GM12878 (cell line): ENCODE measurements at regions not wholly inside any gene's neighbourhood (a gene's known extent, or its start where the extent isn't known, plus 50 kb on each side); places are given as distances from the start of the nearest gene placed in this dataset.

Source experiments
- EGR1 ChIP-seq, 2 experiments: IDR thresholded peaks; 1 replicate in 1 of 2; 2 replicates in 1 of 2; pipeline ENCODE4 v1.6.1; 2011 to 2012; ENCODE audit warnings: low read depth in 2 of 2, low read length in 2 of 2, borderline replicate concordance in 1 of 2, mild to moderate bottlenecking in 1 of 2, moderate library complexity in 1 of 2
- HDAC6 ChIP-seq: fragments of 200-600 bp; sonication (generic); IDR thresholded peaks from one replicate; pipeline ENCODE4 v1.8.0; 2017; ENCODE audit warnings: antibody characterized with exemption; ENCODE audit not compliant: unreplicated experiment
- HDGF ChIP-seq: fragments of 450-650 bp; IDR thresholded peaks from 2 replicates; pipeline ENCODE4 v1.6.1; 2016; ENCODE audit warnings: antibody characterized with exemption
- JUNB ChIP-seq: IDR thresholded peaks from 2 replicates; pipeline ENCODE4 v1.6.1; 2016; ENCODE audit warnings: antibody characterized with exemption, mild to moderate bottlenecking
- MEF2A ChIP-seq: IDR thresholded peaks from 2 replicates; pipeline ENCODE4 v1.6.1; 2011; ENCODE audit warnings: low read depth, mild to moderate bottlenecking, low read length, moderate library complexity; ENCODE audit not compliant: insufficient read depth
- MTA3 ChIP-seq: IDR thresholded peaks from 2 replicates; pipeline ENCODE4 v1.6.1; 2012; ENCODE audit warnings: low read length, inconsistent platforms, borderline replicate concordance
- NR2F1 ChIP-seq: fragments of 450-650 bp; conservative IDR thresholded peaks from 2 replicates; pipeline ENCODE4 v1.6.1; 2017; ENCODE audit warnings: mild to moderate bottlenecking
- POLR2A ChIP-seq: IDR thresholded peaks from 2 replicates; pipeline ENCODE4 v1.6.1; 2011; ENCODE audit warnings: low read depth, mild to moderate bottlenecking, low read length
- RAD51 ChIP-seq: fragments of 450-650 bp; IDR thresholded peaks from 2 replicates; pipeline ENCODE4 v1.6.1; 2016; ENCODE audit warnings: moderate library complexity, mild to moderate bottlenecking, inconsistent platforms
- RFX5 ChIP-seq: IDR thresholded peaks from 2 replicates; pipeline ENCODE4 v1.6.1; 2011; ENCODE audit warnings: low read depth, low read length, improper control_type of control experiment
- SMAD5 ChIP-seq: IDR thresholded peaks from 2 replicates; pipeline ENCODE4 v1.6.1; 2016; ENCODE audit warnings: antibody characterized with exemption, low read depth
- SP1 ChIP-seq: IDR thresholded peaks from one replicate; pipeline ENCODE4 v1.6.1; 2011; ENCODE audit warnings: low read depth, low read length
- TCF12 ChIP-seq: IDR thresholded peaks from 2 replicates; pipeline ENCODE4 v1.6.1; 2011; ENCODE audit warnings: low read depth, mild to moderate bottlenecking, low read length
- ZNF217 ChIP-seq: fragments of 450-650 bp; IDR thresholded peaks from 2 replicates; pipeline ENCODE4 v1.6.1; 2017; ENCODE audit warnings: antibody characterized with exemption, mild to moderate bottlenecking
- ZSCAN29 ChIP-seq: fragments of 450-650 bp; IDR thresholded peaks from 2 replicates; pipeline ENCODE4 v1.6.1; 2017; ENCODE audit warnings: mild to moderate bottlenecking, moderate library complexity
- TF ChIP-seq, protein P1 (sequence below): fragments of 450-650 bp; IDR thresholded peaks from 2 replicates; pipeline ENCODE4 v1.6.1; 2017; ENCODE audit warnings: mild to moderate bottlenecking, low read depth, inconsistent platforms; ENCODE audit not compliant: poor library complexity, severe bottlenecking
- TF ChIP-seq, protein P2 (sequence below): IDR thresholded peaks from 2 replicates; pipeline ENCODE4 v1.6.1; 2012; ENCODE audit warnings: low read depth, low read length, improper control_type of control experiment
- TF ChIP-seq, protein P3 (sequence below): IDR thresholded peaks from 2 replicates; pipeline ENCODE4 v1.6.1; 2011; ENCODE audit warnings: borderline replicate concordance, low read depth, mild to moderate bottlenecking, moderate library complexity, mixed read lengths, low read length; ENCODE audit not compliant: insufficient read depth; ENCODE audit errors: extremely low read length
- TF ChIP-seq, protein P4 (sequence below): fragments of 450-650 bp; formaldehyde crosslinking; IDR thresholded peaks from 2 replicates; pipeline ENCODE4 v1.4.0; 2022; ENCODE audit warnings: mild to moderate bottlenecking, moderate library complexity
- TF ChIP-seq, protein P5 (sequence below): IDR thresholded peaks from 2 replicates; pipeline ENCODE4 v1.6.1; 2012; ENCODE audit warnings: low read length, inconsistent platforms

DNA sequence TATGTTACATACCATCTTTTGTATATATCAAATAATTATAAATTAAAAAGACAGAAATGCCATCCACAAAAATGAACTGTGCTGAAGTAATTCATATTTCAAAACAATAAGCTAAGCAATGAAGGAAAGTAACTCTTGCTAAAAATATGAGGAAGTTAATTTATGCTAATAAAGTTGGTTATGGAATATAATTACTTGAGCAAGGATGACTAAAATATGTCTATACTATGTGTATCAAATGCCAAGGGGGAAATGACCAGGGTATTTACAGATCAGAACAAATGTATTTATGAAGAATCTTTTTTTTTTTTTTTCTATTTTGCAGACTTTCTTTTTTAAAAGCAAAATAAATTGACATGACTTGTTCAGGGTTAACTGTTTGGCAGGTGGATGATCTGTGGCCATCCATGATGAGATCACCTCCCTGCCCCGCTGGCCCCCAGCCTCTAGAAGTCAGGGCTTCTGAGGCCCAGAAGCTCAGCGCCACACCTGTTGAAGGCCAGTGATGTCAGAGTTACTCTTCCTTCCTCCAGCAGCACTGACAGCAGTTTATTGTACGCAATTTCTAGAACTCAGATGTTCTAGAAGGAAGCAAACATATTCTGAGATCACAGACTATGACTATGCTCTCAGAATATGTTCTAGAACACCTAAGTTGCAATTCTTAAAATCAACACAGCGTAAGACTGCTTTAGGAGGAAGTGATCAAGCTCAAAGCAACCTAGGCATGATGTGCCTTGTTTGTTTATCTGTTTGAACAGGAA is 196.1 kb upstream of the KLF14 start (continued):
- TF ChIP-seq, protein P1, sequence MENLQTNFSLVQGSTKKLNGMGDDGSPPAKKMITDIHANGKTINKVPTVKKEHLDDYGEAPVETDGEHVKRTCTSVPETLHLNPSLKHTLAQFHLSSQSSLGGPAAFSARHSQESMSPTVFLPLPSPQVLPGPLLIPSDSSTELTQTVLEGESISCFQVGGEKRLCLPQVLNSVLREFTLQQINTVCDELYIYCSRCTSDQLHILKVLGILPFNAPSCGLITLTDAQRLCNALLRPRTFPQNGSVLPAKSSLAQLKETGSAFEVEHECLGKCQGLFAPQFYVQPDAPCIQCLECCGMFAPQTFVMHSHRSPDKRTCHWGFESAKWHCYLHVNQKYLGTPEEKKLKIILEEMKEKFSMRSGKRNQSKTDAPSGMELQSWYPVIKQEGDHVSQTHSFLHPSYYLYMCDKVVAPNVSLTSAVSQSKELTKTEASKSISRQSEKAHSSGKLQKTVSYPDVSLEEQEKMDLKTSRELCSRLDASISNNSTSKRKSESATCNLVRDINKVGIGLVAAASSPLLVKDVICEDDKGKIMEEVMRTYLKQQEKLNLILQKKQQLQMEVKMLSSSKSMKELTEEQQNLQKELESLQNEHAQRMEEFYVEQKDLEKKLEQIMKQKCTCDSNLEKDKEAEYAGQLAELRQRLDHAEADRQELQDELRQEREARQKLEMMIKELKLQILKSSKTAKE: no peak
- TF ChIP-seq TCF12 (no peak), HDAC6 (no peak), POLR2A (peak; percentile 25; the same call in 1 of the 2 replicates), SMAD5 (no peak), EGR1 (IDR thresholded peaks at IDR 0.05; ENCODE audit: borderline replicate concordance in 1 of 2, low read depth in 2 of 2, low read length in 2 of 2) (no peak), RAD51 (no peak), MEF2A (no peak), JUNB (no peak), ZSCAN29 (no peak), ZNF217 (no peak), SP1 (no peak), HDGF (no peak), MTA3 (no peak), RFX5 (no peak), NR2F1 (no peak)
- TF ChIP-seq, protein P2, sequence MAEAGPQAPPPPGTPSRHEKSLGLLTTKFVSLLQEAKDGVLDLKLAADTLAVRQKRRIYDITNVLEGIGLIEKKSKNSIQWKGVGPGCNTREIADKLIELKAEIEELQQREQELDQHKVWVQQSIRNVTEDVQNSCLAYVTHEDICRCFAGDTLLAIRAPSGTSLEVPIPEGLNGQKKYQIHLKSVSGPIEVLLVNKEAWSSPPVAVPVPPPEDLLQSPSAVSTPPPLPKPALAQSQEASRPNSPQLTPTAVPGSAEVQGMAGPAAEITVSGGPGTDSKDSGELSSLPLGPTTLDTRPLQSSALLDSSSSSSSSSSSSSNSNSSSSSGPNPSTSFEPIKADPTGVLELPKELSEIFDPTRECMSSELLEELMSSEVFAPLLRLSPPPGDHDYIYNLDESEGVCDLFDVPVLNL: no peak
- TF ChIP-seq, protein P3, sequence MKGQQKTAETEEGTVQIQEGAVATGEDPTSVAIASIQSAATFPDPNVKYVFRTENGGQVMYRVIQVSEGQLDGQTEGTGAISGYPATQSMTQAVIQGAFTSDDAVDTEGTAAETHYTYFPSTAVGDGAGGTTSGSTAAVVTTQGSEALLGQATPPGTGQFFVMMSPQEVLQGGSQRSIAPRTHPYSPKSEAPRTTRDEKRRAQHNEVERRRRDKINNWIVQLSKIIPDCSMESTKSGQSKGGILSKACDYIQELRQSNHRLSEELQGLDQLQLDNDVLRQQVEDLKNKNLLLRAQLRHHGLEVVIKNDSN: no peak
- TF ChIP-seq, protein P4, sequence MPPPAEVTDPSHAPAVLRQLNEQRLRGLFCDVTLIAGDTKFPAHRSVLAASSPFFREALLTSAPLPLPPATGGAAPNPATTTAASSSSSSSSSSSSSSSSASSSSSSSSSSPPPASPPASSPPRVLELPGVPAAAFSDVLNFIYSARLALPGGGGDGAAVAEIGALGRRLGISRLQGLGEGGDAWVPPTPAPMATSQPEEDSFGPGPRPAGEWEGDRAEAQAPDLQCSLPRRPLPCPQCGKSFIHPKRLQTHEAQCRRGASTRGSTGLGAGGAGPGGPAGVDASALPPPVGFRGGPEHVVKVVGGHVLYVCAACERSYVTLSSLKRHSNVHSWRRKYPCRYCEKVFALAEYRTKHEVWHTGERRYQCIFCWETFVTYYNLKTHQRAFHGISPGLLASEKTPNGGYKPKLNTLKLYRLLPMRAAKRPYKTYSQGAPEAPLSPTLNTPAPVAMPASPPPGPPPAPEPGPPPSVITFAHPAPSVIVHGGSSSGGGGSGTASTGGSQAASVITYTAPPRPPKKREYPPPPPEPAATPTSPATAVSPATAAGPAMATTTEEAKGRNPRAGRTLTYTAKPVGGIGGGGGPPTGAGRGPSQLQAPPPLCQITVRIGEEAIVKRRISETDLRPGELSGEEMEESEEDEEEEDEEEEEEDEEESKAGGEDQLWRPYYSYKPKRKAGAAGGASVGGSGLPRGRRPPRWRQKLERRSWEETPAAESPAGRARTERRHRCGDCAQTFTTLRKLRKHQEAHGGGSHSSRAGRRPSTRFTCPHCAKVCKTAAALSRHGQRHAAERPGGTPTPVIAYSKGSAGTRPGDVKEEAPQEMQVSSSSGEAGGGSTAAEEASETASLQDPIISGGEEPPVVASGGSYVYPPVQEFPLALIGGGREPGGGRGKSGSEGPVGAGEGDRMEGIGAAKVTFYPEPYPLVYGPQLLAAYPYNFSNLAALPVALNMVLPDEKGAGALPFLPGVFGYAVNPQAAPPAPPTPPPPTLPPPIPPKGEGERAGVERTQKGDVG (CRISPR knock-in tag): no peak
- TF ChIP-seq, protein P5, sequence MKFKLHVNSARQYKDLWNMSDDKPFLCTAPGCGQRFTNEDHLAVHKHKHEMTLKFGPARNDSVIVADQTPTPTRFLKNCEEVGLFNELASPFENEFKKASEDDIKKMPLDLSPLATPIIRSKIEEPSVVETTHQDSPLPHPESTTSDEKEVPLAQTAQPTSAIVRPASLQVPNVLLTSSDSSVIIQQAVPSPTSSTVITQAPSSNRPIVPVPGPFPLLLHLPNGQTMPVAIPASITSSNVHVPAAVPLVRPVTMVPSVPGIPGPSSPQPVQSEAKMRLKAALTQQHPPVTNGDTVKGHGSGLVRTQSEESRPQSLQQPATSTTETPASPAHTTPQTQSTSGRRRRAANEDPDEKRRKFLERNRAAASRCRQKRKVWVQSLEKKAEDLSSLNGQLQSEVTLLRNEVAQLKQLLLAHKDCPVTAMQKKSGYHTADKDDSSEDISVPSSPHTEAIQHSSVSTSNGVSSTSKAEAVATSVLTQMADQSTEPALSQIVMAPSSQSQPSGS: 0 out of 2 replicates have a peak, but pooled peaks have one; percentile 33
